ENCODE measurements at regions not wholly inside any gene's neighbourhood (a gene's known extent, or its start where the extent isn't known, plus 50 kb on each side); places are given as distances from the start of the nearest gene placed in this dataset.

DNA sequence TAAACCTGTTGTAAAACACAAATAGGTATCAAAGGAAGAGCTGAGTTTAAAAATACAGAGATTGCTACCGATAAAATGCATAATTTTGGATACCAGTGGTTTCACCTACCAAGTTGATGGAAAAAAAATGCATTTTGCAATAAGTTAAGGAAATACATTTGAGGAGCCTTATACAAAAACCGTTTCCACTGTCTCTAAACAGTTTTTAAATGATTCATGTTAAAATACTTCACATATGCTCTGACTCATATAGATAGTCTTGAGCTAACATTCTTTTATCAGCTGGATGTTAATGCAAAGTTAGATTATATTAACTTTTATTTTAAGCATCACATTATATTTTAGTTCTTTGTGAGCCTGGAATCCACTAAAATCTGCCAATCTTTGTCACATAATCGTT is 50.6 kb upstream of the ANKRD17 start:
- no peak for DNase-seq (ENCODE audit: low spot score)
- TF ChIP-seq, protein P1, sequence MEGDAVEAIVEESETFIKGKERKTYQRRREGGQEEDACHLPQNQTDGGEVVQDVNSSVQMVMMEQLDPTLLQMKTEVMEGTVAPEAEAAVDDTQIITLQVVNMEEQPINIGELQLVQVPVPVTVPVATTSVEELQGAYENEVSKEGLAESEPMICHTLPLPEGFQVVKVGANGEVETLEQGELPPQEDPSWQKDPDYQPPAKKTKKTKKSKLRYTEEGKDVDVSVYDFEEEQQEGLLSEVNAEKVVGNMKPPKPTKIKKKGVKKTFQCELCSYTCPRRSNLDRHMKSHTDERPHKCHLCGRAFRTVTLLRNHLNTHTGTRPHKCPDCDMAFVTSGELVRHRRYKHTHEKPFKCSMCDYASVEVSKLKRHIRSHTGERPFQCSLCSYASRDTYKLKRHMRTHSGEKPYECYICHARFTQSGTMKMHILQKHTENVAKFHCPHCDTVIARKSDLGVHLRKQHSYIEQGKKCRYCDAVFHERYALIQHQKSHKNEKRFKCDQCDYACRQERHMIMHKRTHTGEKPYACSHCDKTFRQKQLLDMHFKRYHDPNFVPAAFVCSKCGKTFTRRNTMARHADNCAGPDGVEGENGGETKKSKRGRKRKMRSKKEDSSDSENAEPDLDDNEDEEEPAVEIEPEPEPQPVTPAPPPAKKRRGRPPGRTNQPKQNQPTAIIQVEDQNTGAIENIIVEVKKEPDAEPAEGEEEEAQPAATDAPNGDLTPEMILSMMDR (IDR thresholded peaks at IDR 0.05; ENCODE audit: borderline replicate concordance, control extremely low read depth, extremely low read depth, insufficient read depth, missing control alignments) = no peak
- in situ Hi-C loops (cut with MboI; ENCODE audit: low sequenced_read_pairs, unreplicated experiment) = loop anchor here (25.0 kb wide), 1 partner anchor 353 kb away; no protein-coding TSS in a partner anchor
